K562 (cell line): ENCODE measurements at regions not wholly inside any gene's neighbourhood (a gene's known extent, or its start where the extent isn't known, plus 50 kb on each side); places are given as distances from the start of the nearest gene placed in this dataset.
A peak's percentile ranks its signal among the peaks of the same experiment; 100 is the strongest.

Source experiments
- CTCF ChIP-seq, 3 experiments: IDR thresholded peaks in 2 of 3; conservative IDR thresholded peaks in 1 of 3; 2 replicates each; pipeline ENCODE4 v1.5.1; 2011 to 2012; ENCODE audit warnings: low read length in 3 of 3, mild to moderate bottlenecking in 3 of 3, control low read depth in 2 of 3, improper control_type of control experiment in 1 of 3, inconsistent platforms in 1 of 3, low read depth in 1 of 3, mixed read lengths in 1 of 3, moderate library complexity in 1 of 3; ENCODE audit not compliant: insufficient read depth in 2 of 3
- EZH2 ChIP-seq: IDR thresholded peaks from 2 replicates; pipeline ENCODE4 v1.6.1; 2012; ENCODE audit warnings: low read depth, mild to moderate bottlenecking, inconsistent platforms, low read length, borderline replicate concordance
- FOS ChIP-seq: IDR thresholded peaks from 3 replicates; pipeline ENCODE4 v1.6.1; 2011; ENCODE audit not compliant: insufficient read length; ENCODE audit errors: extremely low read depth
- GTF2F1 ChIP-seq: IDR thresholded peaks from 2 replicates; pipeline ENCODE4 v1.6.1; 2011; ENCODE audit warnings: low read depth, low read length, improper control_type of control experiment
- SP1 ChIP-seq: sonication (generic); formaldehyde crosslinking; IDR thresholded peaks from 2 replicates; pipeline ENCODE4 v1.8.1; 2022; ENCODE audit warnings: mild to moderate bottlenecking, missing genetic modification reagents
- ZBTB1 ChIP-seq: sonication (generic); formaldehyde crosslinking; IDR thresholded peaks from 2 replicates; pipeline ENCODE4 v1.8.1; 2023; ENCODE audit warnings: missing genetic modification reagents, low read depth, mild to moderate bottlenecking, borderline replicate concordance
- ZNF121 ChIP-seq: sonication (generic); formaldehyde crosslinking; conservative IDR thresholded peaks from 2 replicates; pipeline ENCODE4 v1.8.0; 2022; ENCODE audit warnings: missing genetic modification reagents
- TF ChIP-seq, protein P1 (sequence below): fragments of 150-350 bp; IDR thresholded peaks from 2 replicates; pipeline ENCODE4 v1.6.1; 2014; ENCODE audit warnings: low read depth, mild to moderate bottlenecking, low read length, borderline replicate concordance

GRCh38 chr7:32357535-32358277 lies 132.5 kb downstream of the LSM5 start:
- TF ChIP-seq ZNF121 (no peak), GTF2F1 (no peak), ZBTB1 (CRISPR knock-in tag) (no peak), EZH2 (no peak), SP1 (no peak), FOS (no peak), CTCF (IDR thresholded peaks at IDR 0.05 in 2 of 3, conservative IDR thresholded peaks at IDR 0.05 in 1 of 3; ENCODE audit: insufficient read depth in 2 of 3, low read depth in 1 of 3, low read length in 3 of 3) (0 out of 6 replicates have a peak, but pooled peaks of 1 of the 3 experiments have one; percentile 17)
- TF ChIP-seq, protein P1, sequence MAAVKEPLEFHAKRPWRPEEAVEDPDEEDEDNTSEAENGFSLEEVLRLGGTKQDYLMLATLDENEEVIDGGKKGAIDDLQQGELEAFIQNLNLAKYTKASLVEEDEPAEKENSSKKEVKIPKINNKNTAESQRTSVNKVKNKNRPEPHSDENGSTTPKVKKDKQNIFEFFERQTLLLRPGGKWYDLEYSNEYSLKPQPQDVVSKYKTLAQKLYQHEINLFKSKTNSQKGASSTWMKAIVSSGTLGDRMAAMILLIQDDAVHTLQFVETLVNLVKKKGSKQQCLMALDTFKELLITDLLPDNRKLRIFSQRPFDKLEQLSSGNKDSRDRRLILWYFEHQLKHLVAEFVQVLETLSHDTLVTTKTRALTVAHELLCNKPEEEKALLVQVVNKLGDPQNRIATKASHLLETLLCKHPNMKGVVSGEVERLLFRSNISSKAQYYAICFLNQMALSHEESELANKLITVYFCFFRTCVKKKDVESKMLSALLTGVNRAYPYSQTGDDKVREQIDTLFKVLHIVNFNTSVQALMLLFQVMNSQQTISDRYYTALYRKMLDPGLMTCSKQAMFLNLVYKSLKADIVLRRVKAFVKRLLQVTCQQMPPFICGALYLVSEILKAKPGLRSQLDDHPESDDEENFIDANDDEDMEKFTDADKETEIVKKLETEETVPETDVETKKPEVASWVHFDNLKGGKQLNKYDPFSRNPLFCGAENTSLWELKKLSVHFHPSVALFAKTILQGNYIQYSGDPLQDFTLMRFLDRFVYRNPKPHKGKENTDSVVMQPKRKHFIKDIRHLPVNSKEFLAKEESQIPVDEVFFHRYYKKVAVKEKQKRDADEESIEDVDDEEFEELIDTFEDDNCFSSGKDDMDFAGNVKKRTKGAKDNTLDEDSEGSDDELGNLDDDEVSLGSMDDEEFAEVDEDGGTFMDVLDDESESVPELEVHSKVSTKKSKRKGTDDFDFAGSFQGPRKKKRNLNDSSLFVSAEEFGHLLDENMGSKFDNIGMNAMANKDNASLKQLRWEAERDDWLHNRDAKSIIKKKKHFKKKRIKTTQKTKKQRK = no peak
